Activated CD4-positive, alpha-beta memory T cell treated with anti-CD3 and anti-CD28 coated beads, Interleukin-2, amount 10 ng/mL, durations not matched to agents 7 days and 5 days (primary cell): ENCODE measurements at regions not wholly inside any gene's neighbourhood (a gene's known extent, or its start where the extent isn't known, plus 50 kb on each side); places are given as distances from the start of the nearest gene placed in this dataset.
"Not testable (repeated sequence)": the region's sequence is repeated elsewhere in the genome, so short reads cannot be mapped to it uniquely, and the experiment has no call there.

Experiments
- CTCF ChIA-PET: fragments of 350-600 bp; sonication (Branson Sonifier 250); formaldehyde crosslinking; loops from one replicate; lab custom pipeline; 2021; ENCODE audit warnings: antibody characterized with exemption, inconsistent platforms; lab: Charles Lee
- POLR2A ChIA-PET: fragments of 350-600 bp; sonication (Branson Sonifier 250); formaldehyde crosslinking; loops from one replicate; lab custom pipeline; 2021; ENCODE audit warnings: antibody characterized with exemption; lab: Charles Lee
- DNase-seq: peaks from one replicate; pipeline ENCODE4 v3.0.0-alpha.2; 2020
- H3K27ac Mint-ChIP-seq: one replicate; pipeline ENCODE4 v1.8.0; 2021; ENCODE audit warnings: mild to moderate bottlenecking, mixed read lengths
- H3K27me3 Mint-ChIP-seq: one replicate; pipeline ENCODE4 v1.8.0; 2021; ENCODE audit warnings: mixed read lengths
- H3K36me3 Mint-ChIP-seq: one replicate; pipeline ENCODE4 v1.8.0; 2021; ENCODE audit warnings: low read depth, mixed read lengths
- H3K4me1 Mint-ChIP-seq: one replicate; pipeline ENCODE4 v1.8.0; 2021; ENCODE audit warnings: mixed read lengths
- H3K4me3 Mint-ChIP-seq: one replicate; pipeline ENCODE4 v1.8.0; 2021; ENCODE audit warnings: mild to moderate bottlenecking, mixed read lengths
- H3K9me3 Mint-ChIP-seq: one replicate; pipeline ENCODE4 v1.8.0; 2021; ENCODE audit warnings: mixed read lengths

GRCh38 chr10:80719935-80720334, 182.2 kb downstream of the SH2D4B start:
- no peak for DNase-seq
- H3K27ac Mint-ChIP-seq = no peak overlapping the region
- ChIA-PET POLR2A (no interaction called here), CTCF (no interaction called here)
- H3K4me1 Mint-ChIP-seq = no peaks in the 10 kb centered on the region
- no peak overlapping the region for H3K4me3 Mint-ChIP-seq
- H3K36me3 Mint-ChIP-seq = no peaks in the 10 kb centered on the region
- H3K9me3 Mint-ChIP-seq = no peaks in the 10 kb centered on the region
- no peaks in the 10 kb centered on the region for H3K27me3 Mint-ChIP-seq

- no peaks in the 10 kb centered on the region for H3K27me3 Mint-ChIP-seq
Measured at GRCh38 chr10:80720549-80720948, 182.8 kb downstream of the SH2D4B start.

GRCh38 chr10:80728354-80728753, 190.7 kb downstream of the SH2D4B start:
- H3K4me3 Mint-ChIP-seq, CTCF ChIA-PET, H3K27ac Mint-ChIP-seq, H3K9me3 Mint-ChIP-seq, DNase-seq, H3K36me3 Mint-ChIP-seq, H3K27me3 Mint-ChIP-seq, H3K4me1 Mint-ChIP-seq, POLR2A ChIA-PET: not testable (repeated sequence)

More at GRCh38 chr10:80720549-80720948, 182.8 kb downstream of the SH2D4B start:
- POLR2A ChIA-PET = no interaction called here
- no peaks in the 10 kb centered on the region for H3K4me1 Mint-ChIP-seq
- H3K27ac Mint-ChIP-seq = no peak overlapping the region
- DNase-seq = no peak
- no peaks in the 10 kb centered on the region for H3K36me3 Mint-ChIP-seq
- no peak overlapping the region for H3K4me3 Mint-ChIP-seq
- no peaks in the 10 kb centered on the region for H3K9me3 Mint-ChIP-seq
- CTCF ChIA-PET = no interaction called here

- Mint-ChIP-seq H3K27ac (no peak overlapping the region), H3K27me3 (no peaks in the 10 kb centered on the region), H3K36me3 (no peaks in the 10 kb centered on the region), H3K9me3 (no peaks in the 10 kb centered on the region), H3K4me3 (no peak overlapping the region), H3K4me1 (no peaks in the 10 kb centered on the region)
- no peak for DNase-seq
- ChIA-PET POLR2A (no interaction called here), CTCF (no interaction called here)
Measured at GRCh38 chr10:80729896-80730295, 192.2 kb downstream of the SH2D4B start.

- no peaks in the 10 kb centered on the region for H3K4me1 Mint-ChIP-seq
- H3K4me3 Mint-ChIP-seq = no peak overlapping the region
- no peak for DNase-seq
- no peaks in the 10 kb centered on the region for H3K36me3 Mint-ChIP-seq
- ChIA-PET POLR2A (no interaction called here), CTCF (no interaction called here)
- H3K9me3 Mint-ChIP-seq = no peaks in the 10 kb centered on the region
- no peak overlapping the region for H3K27ac Mint-ChIP-seq
- no peaks in the 10 kb centered on the region for H3K27me3 Mint-ChIP-seq
Measured at GRCh38 chr10:80730522-80730921, 192.8 kb downstream of the SH2D4B start.

GRCh38 chr10:80734589-80734988, 196.9 kb downstream of the SH2D4B start:
- Mint-ChIP-seq H3K27me3 (peaks cover 1% of the 10 kb centered on the region), H3K36me3 (no peaks in the 10 kb centered on the region), H3K4me1 (no peaks in the 10 kb centered on the region), H3K9me3 (no peaks in the 10 kb centered on the region), H3K27ac (no peak overlapping the region), H3K4me3 (no peak overlapping the region)
- no peak for DNase-seq
- ChIA-PET CTCF (no interaction called here), POLR2A (no interaction called here)

GRCh38 chr10:80737209-80737608, 199.5 kb downstream of the SH2D4B start:
- H3K4me3 Mint-ChIP-seq = no peak overlapping the region
- no peak for DNase-seq
- no peak overlapping the region for H3K27ac Mint-ChIP-seq
- no peaks in the 10 kb centered on the region for H3K4me1 Mint-ChIP-seq
- POLR2A ChIA-PET = no interaction called here
- H3K36me3 Mint-ChIP-seq = no peaks in the 10 kb centered on the region
- CTCF ChIA-PET = no interaction called here
- H3K27me3 Mint-ChIP-seq = peaks cover 1% of the 10 kb centered on the region
- H3K9me3 Mint-ChIP-seq = no peaks in the 10 kb centered on the region

- ChIA-PET POLR2A (no interaction called here), CTCF (no interaction called here)
- H3K4me1 Mint-ChIP-seq = no peaks in the 10 kb centered on the region
- no peaks in the 10 kb centered on the region for H3K9me3 Mint-ChIP-seq
- H3K36me3 Mint-ChIP-seq = no peaks in the 10 kb centered on the region
- H3K4me3 Mint-ChIP-seq = no peak overlapping the region
- H3K27ac Mint-ChIP-seq = no peak overlapping the region
- DNase-seq = no peak
- H3K27me3 Mint-ChIP-seq = peaks cover 1% of the 10 kb centered on the region
Measured at GRCh38 chr10:80739328-80739727, 201.6 kb downstream of the SH2D4B start.

- CTCF ChIA-PET = no interaction called here
- peaks cover 1% of the 10 kb centered on the region for H3K27me3 Mint-ChIP-seq
- H3K4me3 Mint-ChIP-seq = no peak overlapping the region
- no peak for DNase-seq
- no peaks in the 10 kb centered on the region for H3K4me1 Mint-ChIP-seq
- POLR2A ChIA-PET = no interaction called here
- H3K27ac Mint-ChIP-seq = no peak overlapping the region
- H3K9me3 Mint-ChIP-seq = no peaks in the 10 kb centered on the region
- H3K36me3 Mint-ChIP-seq = no peaks in the 10 kb centered on the region
Measured at GRCh38 chr10:80739963-80740715, 202.4 kb downstream of the SH2D4B start.

- no peaks in the 10 kb centered on the region for H3K4me1 Mint-ChIP-seq
- no peaks in the 10 kb centered on the region for H3K9me3 Mint-ChIP-seq
- no peak overlapping the region for H3K4me3 Mint-ChIP-seq
- ChIA-PET POLR2A (no interaction called here), CTCF (no interaction called here)
- peaks cover 1% of the 10 kb centered on the region for H3K27me3 Mint-ChIP-seq
- no peaks in the 10 kb centered on the region for H3K36me3 Mint-ChIP-seq
- no peak overlapping the region for H3K27ac Mint-ChIP-seq
- DNase-seq = no peak
Measured at GRCh38 chr10:80741278-80741677, 203.6 kb downstream of the SH2D4B start.

GRCh38 chr10:80750268-80750667, 212.6 kb downstream of the SH2D4B start:
- ChIA-PET CTCF (no interaction called here), POLR2A (no interaction called here)
- no peaks in the 10 kb centered on the region for H3K9me3 Mint-ChIP-seq

GRCh38 chr10:80751940-80752339, 214.2 kb downstream of the SH2D4B start:
- no peak for DNase-seq
- no peaks in the 10 kb centered on the region for H3K9me3 Mint-ChIP-seq
- H3K4me1 Mint-ChIP-seq = no peaks in the 10 kb centered on the region
- no peaks in the 10 kb centered on the region for H3K27me3 Mint-ChIP-seq
- H3K27ac Mint-ChIP-seq = no peak overlapping the region
- ChIA-PET CTCF (no interaction called here), POLR2A (no interaction called here)
- no peak overlapping the region for H3K4me3 Mint-ChIP-seq
- H3K36me3 Mint-ChIP-seq = no peaks in the 10 kb centered on the region

More at GRCh38 chr10:80750268-80750667, 212.6 kb downstream of the SH2D4B start:
- Mint-ChIP-seq H3K36me3 (no peaks in the 10 kb centered on the region), H3K27me3 (no peaks in the 10 kb centered on the region), H3K4me1 (no peaks in the 10 kb centered on the region), H3K4me3 (no peak overlapping the region), H3K27ac (no peak overlapping the region)
- no peak for DNase-seq

GRCh38 chr10:80753612-80754011, 215.9 kb downstream of the SH2D4B start:
- no peak overlapping the region for H3K4me3 Mint-ChIP-seq
- H3K27me3 Mint-ChIP-seq = no peaks in the 10 kb centered on the region
- POLR2A ChIA-PET = no interaction called here
- H3K36me3 Mint-ChIP-seq = no peaks in the 10 kb centered on the region
- H3K27ac Mint-ChIP-seq = no peak overlapping the region
- H3K9me3 Mint-ChIP-seq = no peaks in the 10 kb centered on the region
- no peak for DNase-seq
- no peaks in the 10 kb centered on the region for H3K4me1 Mint-ChIP-seq
- CTCF ChIA-PET = no interaction called here

- Mint-ChIP-seq H3K9me3 (no peaks in the 10 kb centered on the region), H3K4me3 (no peak overlapping the region)
Measured at GRCh38 chr10:80755893-80756292, 218.2 kb downstream of the SH2D4B start.

More at GRCh38 chr10:80755893-80756292, 218.2 kb downstream of the SH2D4B start:
- Mint-ChIP-seq H3K36me3 (no peaks in the 10 kb centered on the region), H3K4me1 (no peaks in the 10 kb centered on the region), H3K27ac (no peak overlapping the region), H3K27me3 (no peaks in the 10 kb centered on the region)
- no peak for DNase-seq
- CTCF ChIA-PET = no interaction called here
- POLR2A ChIA-PET = no interaction called here
